Mammary epithelial cell (primary cell): ENCODE measurements at regions not wholly inside any gene's neighbourhood (a gene's known extent, or its start where the extent isn't known, plus 50 kb on each side); places are given as distances from the start of the nearest gene placed in this dataset.

Experiments used
- EZH2 ChIP-seq: IDR thresholded peaks from 2 replicates; pipeline ENCODE4 v1.6.1; 2012; ENCODE audit warnings: low read length, inconsistent platforms, borderline replicate concordance
- TF ChIP-seq, protein P1 (sequence below), 2 donors: IDR thresholded peaks in 1 of 2; conservative IDR thresholded peaks in 1 of 2; 2 replicates each; pipeline ENCODE4 v1.5.1; 2011 to 2012; ENCODE audit warnings: inconsistent platforms in 2 of 2, low read length in 2 of 2, mild to moderate bottlenecking in 2 of 2, control low read depth in 1 of 2, low read depth in 1 of 2; ENCODE audit not compliant: insufficient read depth in 1 of 2; ENCODE audit errors: extremely low read depth in 1 of 2

DNA sequence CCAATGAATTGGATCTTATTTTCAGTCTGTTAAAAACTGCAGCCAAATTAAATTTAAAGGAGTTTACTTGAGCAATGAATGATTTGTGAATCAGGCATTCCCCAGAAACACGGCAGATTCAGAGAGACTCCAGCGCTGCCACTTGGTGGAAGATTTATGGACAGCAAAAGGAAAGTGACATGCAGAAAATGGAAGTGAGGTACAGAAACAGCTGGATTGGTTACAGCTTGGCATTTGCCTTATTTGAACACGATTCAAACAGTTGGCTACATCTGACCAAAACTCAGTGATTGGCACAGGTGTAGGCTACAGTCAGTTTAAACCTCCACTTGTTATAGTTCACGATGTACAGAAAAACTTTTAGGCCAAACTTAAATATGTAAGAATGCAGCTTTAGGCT lies 257.6 kb upstream of the IMPG1 start:
- TF ChIP-seq, protein P1, sequence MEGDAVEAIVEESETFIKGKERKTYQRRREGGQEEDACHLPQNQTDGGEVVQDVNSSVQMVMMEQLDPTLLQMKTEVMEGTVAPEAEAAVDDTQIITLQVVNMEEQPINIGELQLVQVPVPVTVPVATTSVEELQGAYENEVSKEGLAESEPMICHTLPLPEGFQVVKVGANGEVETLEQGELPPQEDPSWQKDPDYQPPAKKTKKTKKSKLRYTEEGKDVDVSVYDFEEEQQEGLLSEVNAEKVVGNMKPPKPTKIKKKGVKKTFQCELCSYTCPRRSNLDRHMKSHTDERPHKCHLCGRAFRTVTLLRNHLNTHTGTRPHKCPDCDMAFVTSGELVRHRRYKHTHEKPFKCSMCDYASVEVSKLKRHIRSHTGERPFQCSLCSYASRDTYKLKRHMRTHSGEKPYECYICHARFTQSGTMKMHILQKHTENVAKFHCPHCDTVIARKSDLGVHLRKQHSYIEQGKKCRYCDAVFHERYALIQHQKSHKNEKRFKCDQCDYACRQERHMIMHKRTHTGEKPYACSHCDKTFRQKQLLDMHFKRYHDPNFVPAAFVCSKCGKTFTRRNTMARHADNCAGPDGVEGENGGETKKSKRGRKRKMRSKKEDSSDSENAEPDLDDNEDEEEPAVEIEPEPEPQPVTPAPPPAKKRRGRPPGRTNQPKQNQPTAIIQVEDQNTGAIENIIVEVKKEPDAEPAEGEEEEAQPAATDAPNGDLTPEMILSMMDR (conservative IDR thresholded peaks at IDR 0.05 in 1 of 2, IDR thresholded peaks at IDR 0.05 in 1 of 2; ENCODE audit: extremely low read depth in 1 of 2, insufficient read depth in 1 of 2, low read depth in 1 of 2, low read length in 2 of 2): no peak
- no peak for TF ChIP-seq EZH2
